GM12892 (cell line): ENCODE measurements at regions not wholly inside any gene's neighbourhood (a gene's known extent, or its start where the extent isn't known, plus 50 kb on each side); places are given as distances from the start of the nearest gene placed in this dataset.

Experiments
- POLR2A ChIP-seq: IDR thresholded peaks from 2 replicates; pipeline ENCODE4 v1.6.1; 2011; ENCODE audit warnings: low read depth, low read length, control low read depth
- POLR2AphosphoS5 ChIP-seq: IDR thresholded peaks from 2 replicates; pipeline ENCODE4 v1.6.1; 2011; ENCODE audit warnings: low read depth, low read length, control low read depth
- TAF1 ChIP-seq: IDR thresholded peaks from 2 replicates; pipeline ENCODE4 v1.6.1; 2011; ENCODE audit warnings: low read depth, mild to moderate bottlenecking, control low read depth, low read length, borderline replicate concordance

DNA sequence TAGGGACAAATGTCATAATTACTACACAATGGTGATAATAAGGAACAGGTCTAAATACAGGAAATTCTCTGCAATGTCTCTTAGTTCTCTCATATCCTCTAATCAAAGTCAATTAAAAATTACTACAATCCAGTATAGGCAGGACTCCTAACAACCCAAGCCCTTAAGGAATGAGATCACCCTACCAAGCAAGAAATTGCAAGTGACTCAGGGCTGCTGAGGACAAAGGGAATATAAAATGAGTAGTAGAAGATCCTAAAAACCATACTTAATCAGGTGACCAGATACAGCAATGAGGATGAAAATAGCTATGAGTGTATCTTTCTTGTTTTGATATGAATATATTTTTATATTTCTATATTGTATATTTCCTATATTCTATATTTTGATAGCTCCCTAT is 250.0 kb upstream of the DCC start:
- no peak for TF ChIP-seq POLR2A
- no peak for TF ChIP-seq POLR2AphosphoS5
- no peak for TF ChIP-seq TAF1
